Astrocyte of the hippocampus (primary cell): ENCODE measurements at regions not wholly inside any gene's neighbourhood (a gene's known extent, or its start where the extent isn't known, plus 50 kb on each side); places are given as distances from the start of the nearest gene placed in this dataset.
"Not testable (repeated sequence)": the region's sequence is repeated elsewhere in the genome, so short reads cannot be mapped to it uniquely, and the experiment has no call there.

Source experiments
- DNase-seq: peaks from one replicate; pipeline ENCODE4 v3.0.0; 2011; ENCODE audit warnings: low read depth, low spot score

- DNase-seq, result peak; percentile 18
Measured at GRCh38 chr4:186957952-186958555, 234.4 kb upstream of the FAT1 start.

GRCh38 chr4:186958726-186959350 lies 235.2 kb upstream of the FAT1 start:
- no peak for DNase-seq

GRCh38 chr4:186979961-186980745 lies 256.5 kb upstream of the FAT1 start:
- DNase-seq, result peak; percentile 79

- DNase-seq, result peak; percentile 58
Measured at GRCh38 chr4:186981161-186981560, 257.5 kb upstream of the FAT1 start.

GRCh38 chr4:186982160-186982559 lies 258.5 kb upstream of the FAT1 start:
- DNase-seq, result no peak

DNA sequence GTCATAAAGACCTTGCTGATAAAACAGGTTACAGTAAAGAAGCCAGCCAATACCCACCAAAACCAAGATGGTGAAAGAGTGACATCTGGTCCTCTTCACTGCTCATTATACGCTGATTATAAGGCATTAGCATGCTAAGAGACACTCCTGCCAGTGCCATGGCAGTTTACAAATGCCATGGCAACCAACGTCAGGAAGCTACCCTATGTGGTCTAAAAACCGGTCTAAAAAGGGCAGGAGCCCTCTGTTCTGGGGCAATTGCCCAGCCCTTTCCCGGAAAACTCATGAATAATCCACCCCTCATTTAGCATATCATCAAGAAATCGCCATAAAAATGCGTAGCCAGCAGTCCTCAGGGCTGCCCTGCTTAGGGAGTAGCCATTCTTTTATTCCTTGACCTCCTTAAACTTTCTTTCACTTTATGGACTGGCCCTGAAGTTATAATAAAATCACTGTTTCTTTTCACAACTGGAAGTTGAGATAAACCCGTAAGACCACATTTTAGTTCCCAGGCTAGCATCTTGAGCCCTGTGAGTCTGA lies 260.5 kb upstream of the FAT1 start:
- DNase-seq, result peak; percentile 10

GRCh38 chr4:186999686-187000085 lies 276.0 kb upstream of the FAT1 start:
- no peak for DNase-seq

DNA sequence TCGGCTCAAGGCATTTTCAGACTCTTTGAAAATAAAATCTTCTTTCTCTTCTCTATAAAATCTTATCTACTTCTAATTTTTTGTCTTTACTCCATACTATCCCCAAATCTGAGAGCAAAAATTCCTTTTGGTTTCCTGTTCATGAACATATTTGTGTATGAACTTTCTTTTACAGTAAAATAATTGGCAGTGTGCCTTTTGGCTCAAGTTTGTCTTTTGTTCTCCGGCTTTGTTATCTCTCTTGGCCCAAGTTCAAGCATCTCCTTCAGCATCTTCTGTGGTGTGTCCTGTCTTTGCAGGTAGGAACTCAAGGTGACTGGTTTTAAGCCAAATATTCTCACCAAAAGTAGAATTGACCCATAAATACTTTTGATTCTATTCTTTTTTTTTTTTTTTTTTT lies 276.6 kb upstream of the FAT1 start:
- no peak for DNase-seq

- not testable (repeated sequence) for DNase-seq
Measured at GRCh38 chr4:187002133-187002532, 278.5 kb upstream of the FAT1 start.

- no peak for DNase-seq
Measured at GRCh38 chr4:187004628-187005027, 281.0 kb upstream of the FAT1 start.

- DNase-seq, result peak; percentile 49
Measured at GRCh38 chr4:187006189-187006618, 282.5 kb upstream of the FAT1 start.

- peak; percentile 7 for DNase-seq
Measured at GRCh38 chr4:187010052-187010451, 286.4 kb upstream of the FAT1 start.

DNA sequence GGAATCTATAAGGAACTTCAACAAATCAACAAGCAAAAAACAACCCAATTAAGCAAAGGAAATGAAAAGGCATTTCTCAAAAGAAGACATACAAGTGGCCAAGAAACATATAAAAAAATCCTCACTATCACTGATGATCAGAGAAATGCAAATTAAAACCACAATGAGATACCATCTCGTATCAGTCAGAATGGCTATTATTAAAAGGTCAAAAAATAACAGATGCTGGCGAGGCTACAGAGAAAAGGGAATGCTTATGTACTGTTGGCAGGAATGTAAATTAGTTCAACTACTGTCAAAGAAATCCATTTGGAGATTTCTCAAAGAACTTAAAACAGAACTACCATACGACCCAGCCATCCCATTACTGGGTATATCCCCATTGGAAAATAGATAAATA lies 292.4 kb upstream of the FAT1 start:
- DNase-seq, result peak; percentile 4

- no peak for DNase-seq
Measured at GRCh38 chr4:187017147-187017546, 293.5 kb upstream of the FAT1 start.

- DNase-seq, result no peak
Measured at GRCh38 chr4:187019896-187020295, 296.2 kb upstream of the FAT1 start.

GRCh38 chr4:187020676-187021075 lies 297.0 kb upstream of the FAT1 start:
- no peak for DNase-seq

DNA sequence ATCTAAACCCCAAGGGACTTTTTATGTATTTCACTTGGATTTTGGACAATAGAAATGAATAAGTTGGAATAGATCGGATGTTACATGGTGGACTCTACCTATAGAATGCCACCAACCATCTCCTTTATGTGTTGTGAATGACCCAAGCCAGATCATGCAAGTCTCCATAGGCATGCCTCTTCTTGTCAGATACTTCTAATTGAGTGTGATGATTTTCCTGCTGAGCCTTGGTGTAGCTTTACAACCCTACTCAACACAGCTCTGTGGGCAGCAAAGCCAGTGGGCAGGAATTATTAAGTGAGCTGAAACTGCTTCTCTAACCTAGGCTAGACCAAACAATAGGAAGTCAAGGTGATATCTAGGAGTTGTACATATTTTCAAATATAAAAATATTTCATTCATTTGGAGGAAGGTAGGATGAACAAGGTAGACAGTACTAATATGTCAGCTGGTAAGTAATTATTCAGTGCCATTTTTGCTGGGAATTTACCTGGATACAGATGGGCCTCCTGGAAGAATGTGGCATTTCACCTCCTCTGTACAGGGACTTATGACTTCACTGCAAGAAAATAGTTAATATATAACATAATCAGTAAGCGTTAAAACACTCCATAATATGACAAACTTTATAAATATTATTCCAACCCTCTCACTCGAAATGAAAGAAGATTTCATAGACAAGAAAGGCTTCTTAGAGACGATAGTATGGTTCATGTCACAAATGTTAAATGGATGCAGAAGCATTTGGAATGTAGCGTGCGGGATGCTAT lies 298.0 kb upstream of the FAT1 start:
- no peak for DNase-seq

- no peak for DNase-seq
Measured at GRCh38 chr4:187027272-187027671, 303.6 kb upstream of the FAT1 start.

DNA sequence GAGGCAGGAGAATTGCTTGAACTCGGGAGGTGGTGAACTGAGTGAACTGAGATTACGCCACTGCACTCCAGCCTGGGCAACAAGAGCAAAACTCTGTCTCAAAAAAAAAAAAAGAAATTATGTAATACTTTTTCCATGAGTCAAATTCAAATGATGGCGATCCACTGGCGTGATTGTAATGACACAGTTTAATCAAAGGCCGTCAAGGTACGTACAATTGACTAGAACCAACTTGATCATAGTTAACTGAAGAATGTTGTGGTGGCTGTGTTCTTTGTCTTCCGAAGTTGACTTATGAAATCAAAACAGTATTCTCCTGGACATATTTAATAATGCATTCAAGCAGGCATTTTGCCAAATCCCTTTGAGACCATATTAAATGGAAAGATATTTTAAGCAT lies 318.6 kb upstream of the FAT1 start:
- no peak for DNase-seq

DNA sequence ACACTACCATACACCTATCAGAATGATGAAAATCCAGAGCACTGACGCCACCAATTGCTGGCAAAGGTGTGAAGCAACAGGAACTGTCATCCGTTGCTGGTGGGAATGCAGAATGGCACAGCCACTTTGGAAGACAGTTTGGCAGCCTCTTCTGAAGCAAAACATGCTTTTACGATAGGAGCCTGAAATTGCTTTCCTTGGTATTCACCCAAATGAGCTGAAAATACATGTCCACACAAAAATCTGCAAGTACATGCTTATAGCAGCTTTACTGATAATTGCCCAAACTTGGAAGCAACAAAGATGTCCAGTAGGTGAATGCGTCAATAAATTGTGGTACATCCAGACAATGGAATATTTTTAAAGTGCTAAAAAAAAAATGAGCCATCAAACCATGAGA lies 322.8 kb upstream of the FAT1 start:
- DNase-seq, result no peak

GRCh38 chr4:187059021-187059420 lies 335.4 kb upstream of the FAT1 start:
- peak; percentile 23 for DNase-seq

- DNase-seq, result no peak
Measured at GRCh38 chr4:187059895-187060294, 336.2 kb upstream of the FAT1 start.
